ENCODE measurements at regions not wholly inside any gene's neighbourhood (a gene's known extent, or its start where the extent isn't known, plus 50 kb on each side); places are given as distances from the start of the nearest gene placed in this dataset.

GRCh38 chr16:51967646-51968045 lies 579.3 kb downstream of the TOX3 start:
- intact Hi-C loops (cut with micrococcal nuclease): no loop called here
- H3K36me3 Mint-ChIP-seq: no peaks in the 10 kb centered on the region
- no peak for ATAC-seq
- no peak overlapping the region for H3K27ac Mint-ChIP-seq
- Histone ChIP-seq H3K4me3 (ENCODE audit: low read length) (no peak overlapping the region), H3K9me3 (ENCODE audit: control insufficient read depth, insufficient read depth, low read length) (peaks cover 2% of the 10 kb centered on the region), H3K4me1 (ENCODE audit: control insufficient read depth, insufficient read depth, low read length) (no peaks in the 10 kb centered on the region), H3K27ac (ENCODE audit: low read length) (no peak overlapping the region), H3K36me3 (ENCODE audit: control insufficient read depth, insufficient read depth, low read length) (no peaks in the 10 kb centered on the region), H3K27me3 (ENCODE audit: control insufficient read depth, insufficient read depth, low read length) (no peaks in the 10 kb centered on the region)
- H3K4me3 Mint-ChIP-seq: no peak overlapping the region
- no peaks in the 10 kb centered on the region for H3K9me3 Mint-ChIP-seq
- no peaks in the 10 kb centered on the region for H3K4me1 Mint-ChIP-seq
- 61% methylated on average over 4 of the region's 4 CpGs for WGBS (ENCODE audit: insufficient coverage)
- H3K27me3 Mint-ChIP-seq (ENCODE audit: low read depth in 2 of 2): no peaks in the 10 kb centered on the region
- no peak for TF ChIP-seq CTCF (IDR thresholded peaks at IDR 0.05)
- no peak for DNase-seq

- no peak for DNase-seq
- no peaks in the 10 kb centered on the region for H3K4me1 ChIP-seq (ENCODE audit: control insufficient read depth, insufficient read depth, low read length)
- Mint-ChIP-seq H3K27me3 (ENCODE audit: low read depth in 2 of 2) (no peaks in the 10 kb centered on the region), H3K9me3 (peaks cover 3% of the 10 kb centered on the region in 2 donors), H3K4me3 (no peak overlapping the region), H3K4me1 (no peaks in the 10 kb centered on the region), H3K27ac (no peak overlapping the region), H3K36me3 (no peaks in the 10 kb centered on the region)
- no peaks in the 10 kb centered on the region for H3K27me3 ChIP-seq (ENCODE audit: control insufficient read depth, insufficient read depth, low read length)
- no peaks in the 10 kb centered on the region for H3K36me3 ChIP-seq (ENCODE audit: control insufficient read depth, insufficient read depth, low read length)
- no peak overlapping the region for H3K4me3 ChIP-seq (ENCODE audit: low read length)
- TF ChIP-seq CTCF (IDR thresholded peaks at IDR 0.05): no peak
- 51% methylated on average over 3 of the region's 4 CpGs for WGBS (ENCODE audit: insufficient coverage)
- intact Hi-C loops (cut with micrococcal nuclease): no loop called here
- H3K9me3 ChIP-seq (ENCODE audit: control insufficient read depth, insufficient read depth, low read length): no peaks in the 10 kb centered on the region
- no peak overlapping the region for H3K27ac ChIP-seq (ENCODE audit: low read length)
- ATAC-seq: no peak
Measured at GRCh38 chr16:51960931-51961330, 586.0 kb downstream of the TOX3 start.

GRCh38 chr16:51953286-51953985 lies 593.5 kb downstream of the TOX3 start:
- no peak overlapping the region for H3K27ac ChIP-seq (ENCODE audit: low read length)
- DNase-seq: no peak
- TF ChIP-seq CTCF (IDR thresholded peaks at IDR 0.05): no peak
- intact Hi-C loops (cut with micrococcal nuclease): no loop called here
- no peaks in the 10 kb centered on the region for H3K4me1 ChIP-seq (ENCODE audit: control insufficient read depth, insufficient read depth, low read length)
- no peaks in the 10 kb centered on the region for H3K27me3 ChIP-seq (ENCODE audit: control insufficient read depth, insufficient read depth, low read length)
- Mint-ChIP-seq H3K27ac (no peak overlapping the region), H3K9me3 (no peaks in the 10 kb centered on the region), H3K4me3 (no peak overlapping the region), H3K36me3 (no peaks in the 10 kb centered on the region), H3K27me3 (ENCODE audit: low read depth in 2 of 2) (no peaks in the 10 kb centered on the region), H3K4me1 (no peaks in the 10 kb centered on the region)
- ATAC-seq: no peak
- WGBS (ENCODE audit: insufficient coverage): 70% methylated on average over 7 of the region's 7 CpGs
- no peak overlapping the region for H3K4me3 ChIP-seq (ENCODE audit: low read length)
- H3K9me3 ChIP-seq (ENCODE audit: control insufficient read depth, insufficient read depth, low read length): no peaks in the 10 kb centered on the region
- no peaks in the 10 kb centered on the region for H3K36me3 ChIP-seq (ENCODE audit: control insufficient read depth, insufficient read depth, low read length)

GRCh38 chr16:51952500-51952899 lies 594.4 kb downstream of the TOX3 start:
- Mint-ChIP-seq H3K4me1 (no peaks in the 10 kb centered on the region), H3K27me3 (ENCODE audit: low read depth in 2 of 2) (no peaks in the 10 kb centered on the region), H3K4me3 (no peak overlapping the region), H3K36me3 (no peaks in the 10 kb centered on the region), H3K9me3 (no peaks in the 10 kb centered on the region), H3K27ac (no peak overlapping the region)
- DNase-seq (no peak), ATAC-seq (no peak)
- 94% methylated on average over 3 of the region's 3 CpGs for WGBS (ENCODE audit: insufficient coverage)
- intact Hi-C loops (cut with micrococcal nuclease): no loop called here
- Histone ChIP-seq H3K9me3 (ENCODE audit: control insufficient read depth, insufficient read depth, low read length) (no peaks in the 10 kb centered on the region), H3K27ac (ENCODE audit: low read length) (no peak overlapping the region), H3K4me3 (ENCODE audit: low read length) (no peak overlapping the region), H3K27me3 (ENCODE audit: control insufficient read depth, insufficient read depth, low read length) (no peaks in the 10 kb centered on the region), H3K36me3 (ENCODE audit: control insufficient read depth, insufficient read depth, low read length) (no peaks in the 10 kb centered on the region), H3K4me1 (ENCODE audit: control insufficient read depth, insufficient read depth, low read length) (no peaks in the 10 kb centered on the region)
- TF ChIP-seq CTCF (IDR thresholded peaks at IDR 0.05): no peak
